H9 (cell line): ENCODE measurements at regions not wholly inside any gene's neighbourhood (a gene's known extent, or its start where the extent isn't known, plus 50 kb on each side); places are given as distances from the start of the nearest gene placed in this dataset.

Experiments used
- DNase-seq: peaks from one replicate; pipeline ENCODE4 v3.0.0-alpha.2; 2017
- H2AFZ ChIP-seq: one replicate; pipeline ENCODE4 v1.6.1; 2013; ENCODE audit warnings: mild to moderate bottlenecking, low read length, control low read depth, moderate library complexity
- H2AK5ac ChIP-seq: 2 replicates; pipeline ENCODE4 v1.6.1; 2013; ENCODE audit warnings: low read length, control low read depth, mixed read lengths; ENCODE audit not compliant: insufficient read length
- H2BK120ac ChIP-seq: one replicate; pipeline ENCODE4 v1.6.1; 2013; ENCODE audit warnings: low read depth, mild to moderate bottlenecking, low read length, control low read depth, inconsistent platforms; ENCODE audit not compliant: poor library complexity, severe bottlenecking
- H2BK12ac ChIP-seq: 2 replicates; pipeline ENCODE4 v1.6.1; 2013; ENCODE audit warnings: low read length, control low read depth, mixed read lengths, low read depth; ENCODE audit not compliant: insufficient read length
- H2BK15ac ChIP-seq: 2 replicates; pipeline ENCODE4 v1.6.1; 2013; ENCODE audit warnings: low read depth, low read length, control low read depth
- H2BK20ac ChIP-seq: one replicate; pipeline ENCODE4 v1.6.1; 2013; ENCODE audit warnings: low read depth, mild to moderate bottlenecking, low read length, control low read depth, inconsistent platforms; ENCODE audit not compliant: poor library complexity, severe bottlenecking
- H2BK5ac ChIP-seq: 2 replicates; pipeline ENCODE4 v1.6.1; 2013; ENCODE audit warnings: low read length, control low read depth, mixed read lengths; ENCODE audit not compliant: insufficient read length
- H3K14ac ChIP-seq: 2 replicates; pipeline ENCODE4 v1.6.1; 2013; ENCODE audit warnings: low read length, control low read depth; ENCODE audit not compliant: insufficient read depth
- H3K18ac ChIP-seq: 2 replicates; pipeline ENCODE4 v1.6.1; 2013; ENCODE audit warnings: low read depth, mild to moderate bottlenecking, mixed read lengths, low read length, control low read depth; ENCODE audit not compliant: insufficient read length
- H3K23ac ChIP-seq: 2 replicates; pipeline ENCODE4 v1.6.1; 2013; ENCODE audit warnings: low read length, control low read depth, mixed read lengths, low read depth; ENCODE audit not compliant: insufficient read length
- H3K23me2 ChIP-seq: 2 replicates; pipeline ENCODE4 v1.6.1; 2013; ENCODE audit warnings: low read depth, mild to moderate bottlenecking, mixed read lengths, low read length, control low read depth; ENCODE audit not compliant: insufficient read length, poor library complexity, severe bottlenecking
- H3K27ac ChIP-seq: 2 replicates; pipeline ENCODE4 v1.5.1; 2013; ENCODE audit warnings: low read length, control low read depth, mixed read lengths, low read depth; ENCODE audit not compliant: insufficient read length
- H3K27me3 ChIP-seq: 2 replicates; pipeline ENCODE4 v1.6.1; 2013; ENCODE audit warnings: low read length, control low read depth, inconsistent platforms; ENCODE audit not compliant: insufficient read depth
- H3K4ac ChIP-seq: 2 replicates; pipeline ENCODE4 v1.6.1; 2013; ENCODE audit warnings: low read depth, mild to moderate bottlenecking, control low read depth, inconsistent platforms, low read length, moderate library complexity
- H3K4me1 ChIP-seq: 2 replicates; pipeline ENCODE4 v1.6.1; 2013; ENCODE audit warnings: low read length, control low read depth, inconsistent platforms; ENCODE audit not compliant: insufficient read depth
- H3K4me2 ChIP-seq: 2 replicates; pipeline ENCODE4 v1.6.1; 2013; ENCODE audit warnings: low read length, control low read depth, mixed read lengths; ENCODE audit not compliant: insufficient read length, insufficient read depth
- H3K56ac ChIP-seq: 2 replicates; pipeline ENCODE4 v1.6.1; 2013; ENCODE audit warnings: low read depth, mild to moderate bottlenecking, mixed read lengths, low read length, control low read depth; ENCODE audit not compliant: insufficient read length
- H3K79me1 ChIP-seq: 2 replicates; pipeline ENCODE4 v1.6.1; 2013; ENCODE audit warnings: low read depth, mild to moderate bottlenecking, moderate library complexity, low read length, control low read depth, inconsistent platforms; ENCODE audit not compliant: insufficient read depth, poor library complexity, severe bottlenecking
- H3K79me2 ChIP-seq: 2 replicates; pipeline ENCODE4 v1.6.1; 2013; ENCODE audit warnings: low read length, control low read depth, inconsistent platforms; ENCODE audit not compliant: insufficient read depth
- H3K9ac ChIP-seq: 2 replicates; pipeline ENCODE4 v1.6.1; 2013; ENCODE audit warnings: low read length, control low read depth, mixed read lengths; ENCODE audit not compliant: insufficient read length; ENCODE audit errors: extremely low read depth
- H3K9me3 ChIP-seq: one replicate; pipeline ENCODE4 v1.6.1; 2013; ENCODE audit warnings: low read depth, low read length, inconsistent platforms; ENCODE audit not compliant: control insufficient read depth
- H3T11ph ChIP-seq: one replicate; pipeline ENCODE4 v1.6.1; 2013; ENCODE audit warnings: mild to moderate bottlenecking, low read length, control low read depth, inconsistent platforms
- H4K20me1 ChIP-seq: one replicate; pipeline ENCODE4 v1.6.1; 2013; ENCODE audit not compliant: control insufficient read depth, insufficient read length, insufficient read depth
- H4K5ac ChIP-seq: 2 replicates; pipeline ENCODE4 v1.6.1; 2013; ENCODE audit warnings: low read depth, mild to moderate bottlenecking, mixed read lengths, low read length, control low read depth; ENCODE audit not compliant: insufficient read length
- H4K8ac ChIP-seq: replicated peaks from 2 replicates; pipeline ENCODE4 v1.6.1; 2013; ENCODE audit warnings: low read length, control low read depth, mixed read lengths, low read depth; ENCODE audit not compliant: insufficient read length
- H4K91ac ChIP-seq: 2 replicates; pipeline ENCODE4 v1.6.1; 2013; ENCODE audit warnings: low read depth, mild to moderate bottlenecking, moderate library complexity, mixed read lengths, low read length, control low read depth; ENCODE audit not compliant: insufficient read length
- H3K27ac Mint-ChIP-seq, 3 experiments: 2 replicates in 2 of 3; 3 replicates in 1 of 3; pipeline ENCODE4 v1.8.0; 2020 to 2021; ENCODE audit warnings: mixed read lengths in 3 of 3, mild to moderate bottlenecking in 1 of 3, moderate library complexity in 1 of 3
- H3K27me3 Mint-ChIP-seq: 2 replicates; pipeline ENCODE4 v1.8.0; 2021; ENCODE audit warnings: low read depth, mild to moderate bottlenecking, moderate library complexity, mixed read lengths
- H3K36me3 Mint-ChIP-seq, 3 experiments: 2 replicates in 2 of 3; 3 replicates in 1 of 3; pipeline ENCODE4 v1.8.0; 2020 to 2021; ENCODE audit warnings: low read depth in 3 of 3, mixed read lengths in 3 of 3; ENCODE audit not compliant: insufficient read depth in 1 of 3
- H3K4me1 Mint-ChIP-seq, 2 experiments: 2 replicates each; pipeline ENCODE4 v1.8.0; 2020; ENCODE audit warnings: mixed read lengths in 2 of 2
- H3K4me3 Mint-ChIP-seq, 2 experiments: 2 replicates in 1 of 2; 3 replicates in 1 of 2; pipeline ENCODE4 v1.8.0; 2020 to 2021; ENCODE audit warnings: mild to moderate bottlenecking in 2 of 2, mixed read lengths in 2 of 2, moderate library complexity in 1 of 2
- H3K9me3 Mint-ChIP-seq, 2 experiments: 2 replicates in 1 of 2; 3 replicates in 1 of 2; pipeline ENCODE4 v1.8.0; 2020; ENCODE audit warnings: mild to moderate bottlenecking in 2 of 2, mixed read lengths in 2 of 2, moderate library complexity in 1 of 2
- WGBS: extraction: QIAGEN DNeasy Blood & Tissue Kit; methylation state at CpG from one replicate; pipeline ENCODE4 v1.1.7; 2013; ENCODE audit warnings: missing lambda C conversion rate, low lambda C conversion rate, mixed read lengths; ENCODE audit not compliant: insufficient read length; ENCODE audit errors: extremely low coverage; 5-methylcytosine and 5-hydroxymethylcytosine counted together
- TF ChIP-seq, protein P1 (sequence below): fragments of 200-600 bp; sonication (generic); conservative IDR thresholded peaks from 3 replicates; pipeline ENCODE4 v1.8.0; 2021; ENCODE audit warnings: antibody characterized with exemption, mild to moderate bottlenecking

DNA sequence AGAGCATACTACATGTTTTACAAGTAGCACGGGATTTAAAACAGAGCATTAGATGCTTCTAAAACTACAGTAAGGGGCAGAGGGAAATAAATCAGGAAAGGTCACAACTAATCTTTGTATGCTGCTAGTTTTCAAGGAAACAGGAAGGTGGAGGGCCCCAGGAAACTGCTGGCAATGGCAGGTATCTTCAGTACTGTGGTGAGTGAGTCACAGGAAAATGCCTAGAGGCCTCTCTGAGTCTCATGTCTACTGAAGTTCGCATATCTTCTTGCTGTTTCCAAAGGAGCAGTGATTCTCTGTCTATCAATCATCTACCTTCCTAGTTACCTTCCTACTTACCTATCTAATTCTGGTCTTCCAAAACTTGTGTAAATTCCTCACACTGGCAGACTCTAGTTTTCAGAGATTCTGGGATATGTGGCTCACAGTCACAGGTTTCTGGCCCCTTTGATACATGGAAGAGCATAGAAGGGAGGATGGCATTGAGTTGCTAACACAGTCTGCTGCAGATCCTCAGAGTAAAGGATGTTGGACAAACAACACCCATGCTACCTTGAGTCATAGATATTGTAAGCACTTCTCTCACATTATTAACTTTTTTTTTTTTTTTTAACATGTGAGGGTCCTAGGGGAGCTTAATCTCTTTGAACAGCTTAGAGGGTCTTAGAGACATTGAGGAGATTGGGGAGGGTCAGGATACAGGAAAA is 58.8 kb upstream of the SYN3 start:
- no peak overlapping the region for H3K18ac ChIP-seq
- Mint-ChIP-seq H3K4me1 (peaks cover 4 to 5% of the 10 kb centered on the region in 2 experiments; a peak in 3 of 4 replicates), H3K9me3 (no peaks in the 10 kb centered on the region), H3K36me3 (no peaks in the 10 kb centered on the region; a peak in 1 of 7 replicates), H3K27ac (no peak overlapping the region), H3K4me3 (no peak overlapping the region), H3K27me3 (peaks cover 14% of the 10 kb centered on the region)
- no peak overlapping the region for H3K4ac ChIP-seq
- H2BK5ac ChIP-seq = no peak overlapping the region
- no peak overlapping the region for H3K27ac ChIP-seq
- H4K5ac ChIP-seq = no peak overlapping the region
- H3T11ph ChIP-seq = no peak overlapping the region
- no peaks in the 10 kb centered on the region for H3K27me3 ChIP-seq
- H2AK5ac ChIP-seq = no peak overlapping the region
- no peak overlapping the region for H3K23ac ChIP-seq
- H4K8ac ChIP-seq = no peak overlapping the region
- H3K56ac ChIP-seq = no peak overlapping the region
- no peaks in the 10 kb centered on the region for H3K23me2 ChIP-seq
- H2AFZ ChIP-seq = no peak overlapping the region
- H3K4me1 ChIP-seq = no peaks in the 10 kb centered on the region; the same call in 1 of the 2 replicates
- no peaks in the 10 kb centered on the region for H3K79me1 ChIP-seq
- TF ChIP-seq, protein P1, sequence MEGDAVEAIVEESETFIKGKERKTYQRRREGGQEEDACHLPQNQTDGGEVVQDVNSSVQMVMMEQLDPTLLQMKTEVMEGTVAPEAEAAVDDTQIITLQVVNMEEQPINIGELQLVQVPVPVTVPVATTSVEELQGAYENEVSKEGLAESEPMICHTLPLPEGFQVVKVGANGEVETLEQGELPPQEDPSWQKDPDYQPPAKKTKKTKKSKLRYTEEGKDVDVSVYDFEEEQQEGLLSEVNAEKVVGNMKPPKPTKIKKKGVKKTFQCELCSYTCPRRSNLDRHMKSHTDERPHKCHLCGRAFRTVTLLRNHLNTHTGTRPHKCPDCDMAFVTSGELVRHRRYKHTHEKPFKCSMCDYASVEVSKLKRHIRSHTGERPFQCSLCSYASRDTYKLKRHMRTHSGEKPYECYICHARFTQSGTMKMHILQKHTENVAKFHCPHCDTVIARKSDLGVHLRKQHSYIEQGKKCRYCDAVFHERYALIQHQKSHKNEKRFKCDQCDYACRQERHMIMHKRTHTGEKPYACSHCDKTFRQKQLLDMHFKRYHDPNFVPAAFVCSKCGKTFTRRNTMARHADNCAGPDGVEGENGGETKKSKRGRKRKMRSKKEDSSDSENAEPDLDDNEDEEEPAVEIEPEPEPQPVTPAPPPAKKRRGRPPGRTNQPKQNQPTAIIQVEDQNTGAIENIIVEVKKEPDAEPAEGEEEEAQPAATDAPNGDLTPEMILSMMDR = no peak
- H2BK120ac ChIP-seq = no peak overlapping the region
- no peak overlapping the region for H3K4me2 ChIP-seq
- H4K91ac ChIP-seq = no peak overlapping the region
- H4K20me1 ChIP-seq = no peaks in the 10 kb centered on the region
- H3K14ac ChIP-seq = no peak overlapping the region
- no peak overlapping the region for H2BK15ac ChIP-seq
- no peak for DNase-seq
- no peaks in the 10 kb centered on the region for H3K79me2 ChIP-seq
- H3K9ac ChIP-seq = no peak overlapping the region
- no peak overlapping the region for H2BK20ac ChIP-seq
- no peaks in the 10 kb centered on the region for H3K9me3 ChIP-seq
- no peak overlapping the region for H2BK12ac ChIP-seq
- WGBS = no CpG with 5 or more reads among the region's 2 CpGs
